Stimulated activated CD8-positive, alpha-beta memory T cell treated with anti-CD3 and anti-CD28 coated beads, Interleukin-12 subunit alpha, Interleukin-12 subunit beta, amount 100 ng/mL, for 1 hour (primary cell): ENCODE measurements at regions not wholly inside any gene's neighbourhood (a gene's known extent, or its start where the extent isn't known, plus 50 kb on each side); places are given as distances from the start of the nearest gene placed in this dataset.

Experiments
- DNase-seq: peaks from one replicate; pipeline ENCODE4 v3.0.0-alpha.2; 2020; ENCODE audit warnings: low read depth

DNA sequence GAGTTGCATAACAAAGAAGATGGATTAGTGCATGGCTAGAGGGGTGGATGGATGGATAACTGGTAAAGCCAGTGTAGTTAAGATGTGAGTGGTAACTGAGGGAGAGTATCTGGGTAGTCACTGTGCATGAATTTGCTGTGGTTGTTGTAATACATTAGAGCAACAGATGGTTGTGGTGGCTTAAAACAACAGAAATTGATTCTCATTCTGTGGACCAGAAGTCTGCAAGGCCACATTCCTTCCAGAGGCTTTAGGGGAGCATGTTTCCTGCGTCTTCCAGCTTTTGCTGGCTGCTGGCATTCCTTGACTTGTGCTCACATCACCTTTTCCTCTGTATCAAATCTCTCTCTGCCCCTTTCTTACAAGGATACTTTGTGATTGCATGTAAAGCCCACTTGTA lies 155.4 kb downstream of the ASB1 start:
- DNase-seq: no peak

DNA sequence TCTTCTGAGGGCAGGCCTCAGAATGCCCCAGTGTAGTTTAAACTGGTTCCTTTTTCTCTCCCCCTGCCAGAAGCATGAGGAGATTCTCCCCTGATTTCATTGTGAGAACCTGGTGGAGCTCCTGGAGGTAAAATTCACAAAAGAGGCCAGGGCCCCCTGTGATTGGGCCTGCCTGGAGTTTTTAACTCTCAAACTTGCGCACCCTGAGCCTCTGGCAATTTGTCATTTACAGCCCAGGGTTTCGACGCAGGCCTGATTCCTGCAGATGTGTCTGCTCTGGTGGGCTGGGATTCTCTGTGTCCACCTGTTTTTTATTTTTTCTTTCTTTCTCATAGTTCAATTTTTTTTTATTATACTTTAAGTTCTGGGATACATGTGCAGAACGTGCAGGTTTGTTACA lies 157.9 kb downstream of the ASB1 start:
- DNase-seq: no peak

DNA sequence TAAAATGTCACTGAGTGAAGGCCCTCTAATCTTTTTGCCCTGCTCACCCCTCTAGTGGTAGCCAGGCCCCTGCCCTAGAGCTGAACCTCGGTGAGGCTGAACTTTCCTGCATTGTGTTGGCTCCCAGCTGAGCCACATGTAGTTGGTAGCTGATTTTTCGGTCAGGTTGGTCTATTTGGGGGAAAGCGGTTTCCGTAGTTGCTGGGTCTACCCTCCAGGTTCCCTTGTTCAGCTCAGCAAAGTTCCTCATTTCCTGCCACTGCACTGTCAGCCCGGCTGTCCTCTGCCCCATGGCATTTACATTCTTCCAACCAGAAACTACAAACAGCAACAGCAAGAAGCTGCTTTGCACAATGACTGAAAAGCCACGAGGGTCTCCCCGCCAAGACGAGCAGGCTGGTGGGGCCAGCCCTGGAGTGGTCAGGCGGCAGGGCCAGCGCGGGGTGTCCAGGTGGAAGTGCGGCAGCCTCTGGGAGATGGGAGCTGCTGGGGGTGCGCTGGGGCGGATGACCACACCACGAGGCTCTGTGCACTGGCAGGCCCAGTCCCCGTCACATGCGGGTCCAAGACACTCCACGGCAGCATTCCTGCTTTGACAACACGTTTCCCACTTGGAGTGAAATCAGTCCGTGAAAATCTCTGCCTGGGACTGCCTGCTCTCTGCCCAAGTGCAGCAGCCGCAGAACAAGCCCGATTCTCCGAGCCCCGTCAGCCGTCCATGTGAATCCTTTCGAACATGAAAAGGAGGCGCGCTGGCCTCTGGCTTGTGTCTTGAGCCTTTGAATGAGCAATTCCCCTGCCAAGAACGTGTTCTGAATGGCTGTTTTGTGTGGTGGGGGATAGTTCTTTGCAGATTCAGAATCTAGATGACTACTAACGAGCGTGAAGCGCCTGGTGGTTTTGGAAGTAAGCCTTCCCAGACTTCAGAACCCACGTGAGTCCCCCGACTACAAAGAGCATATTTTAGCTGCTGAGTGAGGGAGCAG lies 159.4 kb downstream of the ASB1 start:
- no peak for DNase-seq

DNA sequence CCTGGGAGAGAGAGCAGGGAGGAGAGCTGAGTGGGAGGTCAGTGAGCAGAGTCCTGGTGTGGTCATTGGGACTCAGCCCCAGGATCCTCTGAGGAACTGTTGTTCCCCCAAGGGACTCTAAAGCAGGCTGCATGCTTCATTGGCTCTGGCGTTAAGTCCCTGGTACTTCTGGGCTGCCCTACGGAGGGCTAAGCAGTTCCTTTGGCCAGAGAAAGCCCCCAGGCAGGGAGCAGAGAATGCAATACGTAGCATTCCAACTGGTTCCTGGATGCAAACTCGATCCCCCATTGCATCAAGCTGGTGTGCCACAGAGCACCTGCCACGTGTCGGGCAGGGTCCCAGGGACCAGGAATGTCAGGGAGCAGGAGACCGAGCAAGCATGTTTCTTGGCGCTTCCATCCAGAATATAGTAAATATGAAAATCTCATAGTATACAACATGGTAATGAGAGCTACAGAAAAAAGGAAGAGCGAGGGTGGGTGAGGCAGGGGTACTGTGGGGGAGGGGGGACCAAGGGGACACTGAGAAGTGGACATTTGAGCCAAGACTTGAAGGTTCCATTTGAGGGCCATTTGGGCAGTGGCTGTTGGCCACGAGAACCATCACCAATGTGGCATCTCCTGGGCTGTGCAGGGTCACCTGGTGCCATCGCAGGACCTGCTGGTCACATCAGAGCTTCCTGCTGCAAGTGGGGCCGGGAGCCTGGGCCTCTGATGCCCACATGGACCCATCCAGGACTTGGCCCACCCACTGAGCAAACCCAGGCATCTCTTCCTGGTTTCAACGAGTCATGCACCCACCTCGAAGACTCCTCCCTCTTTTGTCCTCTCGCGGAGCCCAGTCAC lies 160.4 kb downstream of the ASB1 start:
- DNase-seq: no peak

DNA sequence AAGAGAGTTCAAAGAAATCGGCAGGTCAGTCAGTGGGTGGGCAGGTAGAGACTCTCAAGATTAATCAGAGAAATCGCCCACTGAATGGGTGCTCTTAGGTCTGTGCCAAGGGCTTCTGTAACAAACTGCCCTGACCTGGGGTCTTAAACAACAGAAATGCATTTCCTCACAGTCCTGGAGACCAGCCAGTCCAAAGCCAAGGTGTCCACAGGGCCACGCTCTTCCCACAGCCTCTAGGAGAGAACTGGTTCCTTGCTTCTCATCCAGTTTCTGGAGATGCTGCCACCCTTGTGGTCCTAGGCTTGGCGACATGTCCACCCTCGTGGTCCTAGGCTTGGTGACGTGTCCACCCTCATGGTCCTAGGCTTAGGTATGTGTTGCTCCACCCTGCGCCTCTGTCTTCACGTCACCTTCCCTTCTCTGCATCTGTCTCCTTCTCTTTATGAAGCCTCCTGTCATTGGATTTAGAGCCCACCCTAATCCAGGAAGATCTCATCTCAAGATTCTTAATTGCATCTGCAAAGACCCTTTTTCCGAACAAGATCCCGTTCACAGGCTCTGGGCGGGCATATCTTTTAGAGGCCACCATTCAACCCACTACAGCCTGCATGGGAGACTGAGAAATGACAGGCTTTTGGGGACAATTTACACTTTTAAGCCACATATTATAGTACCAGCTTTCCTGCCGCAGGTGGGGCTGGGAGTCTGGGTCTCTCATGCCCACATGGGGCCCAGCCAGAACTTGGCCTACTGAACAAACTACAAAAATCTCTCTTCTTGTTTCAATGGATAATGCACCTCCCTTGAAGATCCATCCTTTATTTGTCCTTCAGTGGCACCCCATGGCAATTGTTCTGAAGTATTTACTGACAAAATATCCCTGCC lies 161.3 kb downstream of the ASB1 start:
- no peak for DNase-seq

DNA sequence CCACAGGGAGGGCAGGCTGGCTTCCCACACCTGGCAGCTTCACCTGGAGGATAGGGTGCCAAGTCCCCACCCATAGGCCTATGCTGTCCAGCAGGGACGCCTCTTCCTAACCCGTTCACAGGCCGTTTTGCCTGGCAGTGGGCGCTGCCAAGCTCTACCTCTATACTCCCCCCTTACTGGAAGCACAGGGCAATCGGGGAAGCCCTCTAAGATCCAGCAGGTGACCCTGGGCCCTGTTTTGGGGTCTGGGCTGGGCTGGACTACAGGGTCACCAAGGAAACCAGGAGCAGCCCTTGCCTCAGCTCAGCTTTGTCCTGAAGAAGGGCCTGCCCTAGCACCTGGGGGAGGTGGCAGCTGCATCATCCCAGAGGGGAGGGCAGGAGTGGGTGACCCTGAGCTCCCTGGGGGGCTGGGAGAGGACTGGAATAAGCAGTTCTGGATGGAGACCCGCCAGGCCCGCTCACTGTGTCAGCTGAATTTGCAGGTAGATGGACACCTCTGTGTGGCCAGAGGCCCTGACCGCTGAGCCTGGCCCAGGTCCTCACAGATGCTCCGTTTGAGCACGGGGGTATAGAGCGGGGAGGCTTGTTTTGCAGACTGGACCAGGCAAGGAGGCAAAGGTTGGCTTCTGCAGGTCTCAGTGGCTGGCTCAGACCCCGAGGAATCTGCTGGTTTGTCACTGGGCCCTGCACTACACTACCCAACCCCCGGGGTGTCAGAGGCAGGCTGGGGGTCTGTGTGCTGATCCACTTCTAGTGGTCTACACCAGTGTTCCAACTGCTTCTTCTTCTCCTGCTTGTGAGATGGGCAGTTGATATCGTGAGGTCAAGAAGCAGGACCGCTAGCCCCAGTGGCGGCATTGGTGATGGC lies 163.1 kb downstream of the ASB1 start:
- no peak for DNase-seq

DNA sequence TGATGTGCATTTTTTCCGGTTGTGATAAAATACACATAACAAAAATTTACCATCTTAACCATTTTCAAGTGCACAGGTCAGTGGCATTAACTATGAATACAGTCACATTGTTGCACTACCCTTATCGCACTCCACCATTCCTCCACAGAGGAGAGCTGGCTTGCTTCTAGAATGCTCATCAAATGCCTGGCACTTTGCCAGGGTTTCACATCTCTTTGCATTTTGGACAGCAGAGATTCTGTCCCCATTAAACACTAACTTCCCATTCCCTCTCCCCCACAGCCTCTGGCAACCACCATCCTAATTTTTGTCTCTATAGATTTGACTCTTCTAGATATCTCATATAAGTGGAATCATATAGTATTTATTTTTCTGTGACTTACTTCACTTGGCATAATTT lies 165.0 kb downstream of the ASB1 start:
- no peak for DNase-seq

DNA sequence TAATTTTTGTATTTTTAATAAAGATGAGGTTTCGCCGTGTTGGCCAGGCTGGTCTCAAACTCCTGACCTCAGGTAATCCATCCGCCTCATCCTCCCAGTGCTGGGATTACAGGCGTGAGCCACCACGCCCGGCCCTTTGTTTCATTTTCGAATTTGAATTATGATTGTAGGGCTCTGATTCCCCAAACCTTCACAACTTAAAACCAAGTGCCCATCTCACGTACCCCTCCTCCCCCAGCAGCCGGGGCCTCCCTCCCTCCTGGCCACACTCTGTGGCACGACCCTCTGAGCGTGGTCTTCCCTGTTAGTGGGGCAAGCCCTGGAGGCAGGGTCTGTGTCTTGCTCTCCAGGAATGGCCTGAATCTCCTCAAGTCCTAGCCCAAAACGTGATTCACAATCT lies 166.5 kb downstream of the ASB1 start:
- DNase-seq: no peak

DNA sequence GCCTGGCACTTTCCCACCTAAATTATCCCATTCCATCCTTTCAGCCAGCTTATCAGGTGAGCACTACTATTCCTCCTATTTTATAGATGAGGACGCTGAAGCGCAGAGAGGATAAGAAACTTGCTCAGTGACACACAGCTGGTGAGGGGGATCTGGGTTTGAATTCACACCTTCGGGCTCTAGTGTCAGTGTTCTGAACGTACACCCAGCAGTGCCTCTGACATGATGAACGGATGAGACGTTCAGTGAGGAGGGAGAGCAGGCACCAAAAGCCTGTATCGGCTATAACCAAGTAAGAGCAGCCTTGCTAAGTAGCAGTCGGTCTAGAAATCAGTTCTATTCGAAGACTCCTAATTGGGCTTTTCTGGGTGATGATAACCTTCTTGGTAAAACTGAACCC lies 167.0 kb downstream of the ASB1 start:
- DNase-seq: no peak

DNA sequence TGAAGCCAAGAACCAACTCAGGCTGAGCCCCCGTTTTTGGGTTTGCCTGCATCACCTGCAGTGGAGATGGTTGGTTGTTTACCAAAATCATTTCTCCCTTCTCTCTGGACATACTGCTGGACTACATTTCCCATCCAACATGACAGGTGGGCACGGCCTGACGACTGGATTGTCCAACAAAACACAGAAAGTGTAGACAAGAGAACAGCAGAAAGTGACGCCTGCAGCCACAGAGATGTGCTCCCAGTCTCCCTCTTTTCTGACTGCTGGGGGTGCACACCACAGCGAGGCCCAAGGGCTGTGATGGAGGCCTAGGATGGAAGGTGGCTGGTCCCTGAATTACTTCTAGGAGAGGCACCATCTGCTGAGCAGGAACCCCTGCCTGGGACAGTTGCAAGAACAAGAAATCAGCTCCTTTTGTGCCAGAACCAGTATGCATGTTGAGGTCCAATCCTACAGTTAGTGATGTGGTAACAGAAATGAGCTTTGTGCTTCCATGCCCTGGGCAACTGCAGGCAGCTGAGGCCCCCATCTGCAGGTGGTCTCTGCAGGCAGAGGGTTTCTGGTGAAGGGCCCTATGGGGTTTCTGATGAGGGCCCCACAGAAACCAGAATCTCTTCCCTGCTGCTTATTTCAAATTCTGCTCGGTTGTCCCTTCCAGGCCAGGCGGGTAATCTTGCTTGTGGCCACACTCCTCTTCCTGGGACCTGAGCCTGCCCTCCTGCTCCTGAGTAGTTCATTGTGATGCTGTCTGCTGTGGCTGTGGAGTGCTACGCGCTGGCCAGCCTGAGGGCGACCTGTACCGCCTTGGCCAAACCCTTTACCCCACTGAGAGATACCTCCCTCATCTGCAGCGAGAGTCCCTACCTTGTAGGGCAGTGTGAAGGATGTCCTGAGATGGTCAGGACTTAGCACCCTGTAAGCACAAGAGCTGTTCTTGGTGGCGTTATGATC lies 168.3 kb downstream of the ASB1 start:
- no peak for DNase-seq

DNA sequence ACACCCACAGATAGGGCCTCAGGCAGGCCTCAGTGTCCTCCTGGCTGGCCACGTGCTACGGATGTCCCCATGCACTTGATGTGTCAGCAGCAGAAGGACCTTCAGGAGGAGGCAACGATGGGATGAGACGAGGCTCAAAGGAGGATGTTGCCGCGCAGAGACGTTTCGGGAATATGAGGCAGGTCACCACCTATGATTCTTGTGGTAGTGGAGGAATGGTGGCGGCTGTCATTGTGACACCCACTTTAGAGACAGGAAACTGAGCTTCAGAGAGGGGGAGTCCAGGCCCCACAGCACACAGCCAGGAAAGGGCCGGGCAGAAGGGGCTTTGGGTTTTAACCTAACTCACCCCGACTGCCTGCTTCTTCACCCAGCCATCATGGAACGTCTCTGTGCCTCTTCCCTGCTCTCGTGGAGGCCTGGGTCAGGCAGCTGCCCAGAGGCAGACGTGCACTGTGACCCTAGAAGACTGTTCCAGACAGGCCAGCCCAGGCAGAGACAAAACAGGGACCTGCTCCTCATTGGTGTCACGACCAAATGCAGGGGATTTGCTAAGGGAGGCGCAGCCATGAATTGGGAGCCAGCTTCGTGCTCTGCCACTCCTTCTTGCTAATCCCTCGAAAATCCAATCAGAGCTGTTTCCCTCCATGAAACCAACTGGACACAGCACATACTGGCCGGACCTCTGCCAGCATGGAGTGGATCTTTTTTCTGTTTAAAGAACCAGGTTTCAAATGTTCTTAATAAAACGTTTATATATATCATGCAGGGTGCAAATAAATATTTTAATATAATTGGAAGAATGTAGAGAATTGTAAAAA lies 169.2 kb downstream of the ASB1 start:
- no peak for DNase-seq

DNA sequence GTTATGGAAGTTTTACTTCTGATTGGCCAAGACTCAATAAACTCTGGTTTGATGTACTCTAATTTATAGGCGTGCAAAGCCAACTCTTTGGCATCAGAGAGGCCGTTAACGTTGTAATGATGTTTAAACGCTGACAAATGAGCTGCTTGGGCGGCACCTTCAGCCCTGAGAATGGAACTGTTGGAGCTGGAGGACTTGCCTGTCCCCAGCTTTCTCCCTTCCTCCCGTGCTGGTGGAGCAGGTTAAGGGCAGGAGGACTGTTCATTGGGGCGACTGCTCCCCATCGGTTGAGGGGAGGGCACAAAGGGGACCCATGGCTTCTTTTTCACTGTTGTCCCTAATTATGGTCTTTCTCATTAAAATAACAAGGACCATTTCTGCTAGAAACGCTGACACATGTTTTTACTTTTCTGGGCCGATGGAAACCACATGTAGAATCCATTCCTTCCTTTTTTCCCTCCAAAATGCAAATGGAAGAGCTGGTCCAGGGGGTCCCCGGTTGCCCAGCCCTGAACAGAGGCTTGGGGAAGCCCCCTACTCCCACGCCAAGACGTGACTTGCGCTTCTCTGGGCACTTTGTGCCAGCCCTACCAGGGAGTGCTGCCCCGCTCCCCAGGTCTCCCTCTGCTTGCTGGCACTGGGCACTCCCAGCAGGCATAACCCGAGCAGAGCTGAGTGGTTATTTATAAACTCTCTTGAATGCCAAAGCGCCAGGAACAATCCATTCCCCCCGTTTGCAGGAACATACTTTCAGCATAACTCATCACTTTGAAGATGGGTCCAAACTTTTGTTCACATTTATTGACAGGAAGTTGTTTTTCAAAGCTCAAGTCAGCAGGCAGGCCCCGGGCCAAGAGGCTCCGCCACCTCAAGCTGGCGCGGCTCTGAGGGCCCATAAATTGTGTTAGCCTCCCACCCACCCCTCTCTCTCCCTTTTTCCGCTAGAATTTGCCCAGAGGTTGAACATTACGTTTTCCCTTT lies 170.1 kb downstream of the ASB1 start:
- no peak for DNase-seq

DNA sequence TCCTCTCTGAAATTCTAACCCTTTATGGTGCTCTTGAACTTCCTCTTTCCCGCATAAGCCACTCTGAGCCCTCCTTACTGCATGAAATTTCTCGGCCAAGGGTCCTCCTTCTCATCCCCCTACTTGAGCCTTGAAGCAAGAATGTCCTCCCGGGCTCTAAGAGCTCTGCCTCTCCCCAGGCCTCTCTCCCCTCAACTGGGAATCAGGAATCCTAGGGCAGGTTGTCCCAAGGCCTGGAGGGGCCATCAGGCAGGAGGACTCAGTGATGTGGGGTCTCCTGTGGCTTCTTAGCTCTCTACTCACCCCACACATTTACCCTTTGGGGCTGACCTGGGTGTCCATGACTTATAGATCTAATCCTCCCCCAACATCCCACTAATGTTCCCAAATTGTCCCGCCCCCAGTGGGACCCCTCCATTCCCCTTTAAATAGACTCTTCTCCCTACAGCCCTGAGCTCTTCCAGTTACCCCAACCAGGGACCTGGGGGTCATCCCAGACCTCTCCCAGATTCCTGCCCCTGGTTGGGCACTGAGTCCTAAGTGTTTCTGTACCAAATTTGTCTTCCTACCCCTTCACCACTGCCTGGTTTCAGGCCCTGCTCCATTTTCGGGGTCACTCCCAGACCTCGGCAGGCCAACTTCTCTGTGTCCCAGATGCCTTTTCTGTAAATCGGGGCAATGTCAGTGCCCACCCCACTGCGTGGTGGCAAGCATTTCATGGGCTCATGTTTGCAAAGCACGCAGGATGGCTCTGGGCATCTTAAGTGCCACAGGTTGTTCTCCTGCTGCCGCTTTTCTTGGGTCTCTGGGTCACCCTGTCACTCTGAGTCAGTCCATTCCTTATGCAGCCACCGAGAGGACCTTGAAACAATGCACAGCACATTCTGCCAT lies 171.2 kb downstream of the ASB1 start:
- no peak for DNase-seq

DNA sequence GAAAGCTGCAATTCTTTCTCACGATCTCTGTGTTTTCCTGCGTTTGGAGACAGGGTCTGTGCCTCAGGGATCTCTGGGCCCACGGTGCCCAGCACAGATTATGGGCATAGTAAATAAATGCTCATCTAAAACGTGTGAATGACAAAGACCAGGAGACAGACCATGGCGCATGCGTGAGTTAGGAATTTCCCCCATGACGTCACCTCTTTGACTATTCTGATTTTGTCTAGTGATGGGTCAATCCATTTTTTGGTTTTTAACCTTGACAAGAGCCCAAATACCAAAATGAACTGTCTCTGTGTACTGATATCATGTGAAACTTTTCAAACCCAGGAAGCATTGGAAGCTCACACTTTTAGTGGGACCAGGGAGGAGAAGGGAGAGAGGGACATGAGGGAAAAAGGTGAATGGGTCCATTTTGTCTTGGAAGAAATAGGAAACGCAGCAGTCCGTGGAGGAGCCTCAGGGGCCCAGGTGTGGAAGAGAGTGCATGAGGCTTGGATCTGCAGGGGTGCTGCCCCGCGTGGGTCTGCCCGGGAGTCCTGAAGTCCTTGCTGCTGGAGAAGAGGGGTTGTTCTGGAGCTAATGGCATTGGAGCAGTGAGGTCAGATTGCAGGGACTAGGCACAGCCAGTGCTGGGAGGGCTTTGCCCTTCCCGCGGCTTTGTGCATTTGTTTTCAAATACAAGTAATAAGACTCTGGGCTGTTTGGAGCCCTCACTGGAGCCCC lies 172.2 kb downstream of the ASB1 start:
- no peak for DNase-seq

DNA sequence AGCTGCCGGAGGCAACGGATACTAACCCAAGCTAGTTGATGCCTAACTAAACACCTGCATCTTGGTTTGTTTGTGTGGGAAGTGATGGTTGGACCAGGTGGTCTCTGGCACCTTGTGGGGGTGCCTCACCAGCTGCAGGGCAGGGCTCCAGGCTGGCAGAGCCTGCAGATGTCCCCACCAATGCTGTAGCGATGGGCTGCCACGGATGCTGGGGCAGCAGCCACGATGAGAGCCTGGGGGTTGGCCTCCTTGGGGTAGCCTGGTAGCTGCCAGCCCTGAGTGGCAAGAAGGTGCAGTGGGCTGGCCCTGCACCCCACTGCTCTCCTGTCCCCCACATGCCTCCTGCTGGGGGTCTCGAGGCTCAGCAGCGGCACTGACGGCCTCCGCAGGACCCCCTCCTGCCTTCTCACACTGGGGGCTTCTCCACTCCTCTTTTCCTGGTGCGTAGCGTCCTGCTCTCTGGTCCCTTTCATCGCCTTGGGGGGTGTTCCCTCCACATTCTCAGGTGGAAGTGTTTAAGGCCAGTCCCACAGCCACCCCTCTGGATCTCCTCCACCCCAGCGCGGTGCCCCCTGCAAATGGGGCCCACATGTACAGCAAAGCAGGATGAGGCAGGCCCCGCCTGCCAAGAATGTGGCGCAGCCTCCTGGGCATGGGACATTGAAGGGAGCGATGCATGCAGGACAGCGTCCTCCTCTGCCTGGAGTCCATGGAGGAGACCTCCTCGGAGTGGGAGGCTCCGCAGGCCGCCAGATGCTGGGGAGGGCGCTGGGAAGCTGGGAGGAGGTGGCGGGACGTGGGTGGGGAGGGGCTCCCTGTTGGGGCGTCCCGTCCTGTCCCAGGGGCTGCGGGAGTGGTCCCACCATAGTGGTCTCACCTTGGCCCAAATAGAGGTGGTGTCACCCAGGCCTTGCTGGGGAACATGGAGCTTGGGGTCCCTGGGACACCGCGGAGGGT lies 173.1 kb downstream of the ASB1 start:
- no peak for DNase-seq
